NCI-H2227 (cell line): ENCODE measurements at regions not wholly inside any gene's neighbourhood (a gene's known extent, or its start where the extent isn't known, plus 50 kb on each side); places are given as distances from the start of the nearest gene placed in this dataset.
"Not testable (repeated sequence)": the region's sequence is repeated elsewhere in the genome, so short reads cannot be mapped to it uniquely, and the experiment has no call there.

Experiments used
- DNase-seq: peaks from one replicate; lab custom pipeline; 2025; ENCODE audit not compliant: unreplicated experiment; lab: John Stamatoyannopoulos, UW

DNA sequence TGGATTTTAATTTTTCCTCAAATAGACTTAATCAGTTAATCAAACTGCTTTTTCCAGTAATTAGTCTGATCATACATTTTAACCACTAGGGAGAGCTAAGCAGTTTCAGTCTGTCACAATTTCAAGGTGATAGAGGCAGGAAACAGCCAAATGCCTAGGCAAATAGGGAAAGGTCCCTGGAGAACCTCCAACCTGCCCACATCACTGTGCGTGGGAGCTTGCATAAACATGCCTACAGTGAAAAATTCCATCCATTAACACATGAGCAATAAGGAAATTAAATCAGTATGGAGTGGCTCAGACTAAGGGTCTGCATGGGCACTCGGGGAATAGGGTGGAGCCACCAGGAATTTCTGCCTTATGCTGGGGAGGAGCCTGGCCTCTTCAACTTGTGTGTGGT, 74.6 kb downstream of the AASDHPPT start:
- no peak for DNase-seq

DNA sequence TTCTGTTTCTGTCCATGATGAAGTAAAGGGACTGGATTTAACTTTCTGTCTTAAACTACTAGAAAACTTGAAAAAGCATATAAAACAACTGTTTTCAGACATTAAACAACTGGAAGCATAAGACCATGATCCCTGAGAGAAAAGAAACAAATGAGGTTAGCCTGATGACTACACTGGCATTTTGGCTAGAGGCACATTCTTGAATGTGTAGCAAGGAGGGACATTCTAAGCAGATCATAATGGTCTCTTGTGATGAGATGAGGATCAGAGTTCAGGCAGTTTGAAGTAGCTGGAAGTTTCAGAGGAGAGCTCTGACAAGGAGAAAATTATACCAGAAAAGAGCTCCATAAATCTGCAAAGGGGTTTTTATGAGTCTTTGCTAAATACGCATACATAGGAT, 75.4 kb downstream of the AASDHPPT start:
- no peak for DNase-seq

DNA sequence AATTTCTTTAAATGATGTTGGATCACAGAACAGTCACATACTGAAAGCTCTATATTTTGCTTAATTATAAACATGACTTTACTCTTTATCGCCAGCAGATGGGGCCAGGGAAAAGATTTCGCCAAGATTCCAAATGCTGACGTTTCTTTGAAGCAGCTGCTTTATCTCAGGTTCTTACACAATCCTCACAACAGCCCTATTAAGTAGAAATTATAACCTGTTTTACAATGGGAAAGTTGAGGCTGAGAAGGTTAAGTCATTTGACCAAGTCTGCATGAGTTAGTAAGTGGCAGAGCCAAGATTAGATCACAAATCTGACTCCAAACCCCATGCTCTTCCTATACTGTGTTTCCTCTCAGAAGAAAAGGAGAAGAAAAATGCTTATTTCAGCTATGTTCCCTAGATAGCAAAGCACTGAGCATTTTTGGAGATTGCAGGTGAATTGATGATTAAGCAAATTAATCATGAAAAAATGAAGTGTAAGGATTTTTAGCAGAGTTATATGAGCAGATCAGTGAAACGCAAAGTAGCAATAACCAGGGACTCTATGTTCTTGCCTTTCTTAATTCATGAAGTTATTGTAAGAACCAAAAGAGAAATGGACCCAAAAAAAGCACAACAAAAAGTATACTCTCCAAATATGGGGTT, 79.0 kb downstream of the AASDHPPT start:
- DNase-seq = peak; percentile 14

DNA sequence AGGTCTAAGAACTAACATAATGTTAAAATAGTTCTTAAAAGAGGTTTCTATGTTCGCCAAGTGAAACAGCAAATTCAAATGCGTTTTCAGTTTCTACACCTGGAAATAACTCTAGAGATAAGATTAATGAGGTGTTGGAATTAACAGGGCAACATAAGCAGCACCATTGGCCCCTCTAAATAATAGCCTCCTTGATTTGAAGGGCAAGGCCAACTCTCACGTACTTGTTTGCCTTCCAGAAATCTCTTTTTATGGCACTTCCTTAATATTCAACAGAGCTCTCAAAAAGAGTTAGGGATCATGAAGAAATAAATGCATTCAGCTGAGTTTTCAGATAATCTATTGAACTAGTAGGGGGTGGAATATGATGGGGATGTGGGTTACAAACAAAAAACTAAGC, 80.9 kb downstream of the AASDHPPT start:
- no peak for DNase-seq

DNA sequence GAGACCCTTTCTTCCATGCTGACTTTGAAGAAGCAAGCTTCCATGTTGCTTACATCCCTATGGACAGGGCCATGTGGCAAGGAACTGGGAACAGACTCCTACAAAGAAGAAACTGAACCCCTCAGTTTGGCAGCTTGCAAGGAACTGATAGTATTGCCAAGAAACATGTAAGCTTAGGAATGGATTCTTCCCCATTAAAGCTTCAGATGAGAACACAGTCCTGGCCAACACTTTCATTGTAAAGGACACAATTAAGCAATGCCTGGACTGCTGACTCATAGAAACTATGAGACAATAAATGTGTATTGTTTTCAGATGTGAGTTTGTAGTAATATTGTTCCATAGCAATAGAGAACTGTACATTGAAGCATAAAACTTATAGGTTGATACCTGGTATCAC, 82.4 kb downstream of the AASDHPPT start:
- no peak for DNase-seq

GRCh38 chr11:106160494-106160893, 83.0 kb downstream of the AASDHPPT start:
- DNase-seq = no peak

- DNase-seq = no peak
Measured at GRCh38 chr11:106161775-106162634, 84.5 kb downstream of the AASDHPPT start.

DNA sequence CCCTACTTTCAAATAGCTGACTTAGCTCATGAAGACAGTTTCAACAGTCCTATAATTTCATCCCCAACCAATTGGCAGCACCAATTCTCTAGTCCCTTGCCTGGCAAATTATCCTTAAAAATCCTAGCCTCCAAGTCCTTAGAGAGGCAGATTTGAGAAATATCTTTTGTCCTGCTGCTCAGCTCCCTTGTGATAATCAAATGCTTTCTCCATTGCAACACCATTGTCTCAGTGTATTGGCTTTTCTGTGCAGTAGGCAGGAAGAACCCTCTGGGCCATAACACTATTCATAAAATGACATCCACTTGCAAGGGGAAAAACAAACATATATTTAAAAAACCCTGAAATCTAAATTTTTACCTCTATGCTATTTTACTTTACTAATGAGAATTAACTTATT, 89.6 kb downstream of the AASDHPPT start:
- no peak for DNase-seq

GRCh38 chr11:106172386-106172991, 95.0 kb downstream of the AASDHPPT start:
- DNase-seq = no peak

GRCh38 chr11:106173291-106173690, 95.8 kb downstream of the AASDHPPT start:
- DNase-seq = no peak

DNA sequence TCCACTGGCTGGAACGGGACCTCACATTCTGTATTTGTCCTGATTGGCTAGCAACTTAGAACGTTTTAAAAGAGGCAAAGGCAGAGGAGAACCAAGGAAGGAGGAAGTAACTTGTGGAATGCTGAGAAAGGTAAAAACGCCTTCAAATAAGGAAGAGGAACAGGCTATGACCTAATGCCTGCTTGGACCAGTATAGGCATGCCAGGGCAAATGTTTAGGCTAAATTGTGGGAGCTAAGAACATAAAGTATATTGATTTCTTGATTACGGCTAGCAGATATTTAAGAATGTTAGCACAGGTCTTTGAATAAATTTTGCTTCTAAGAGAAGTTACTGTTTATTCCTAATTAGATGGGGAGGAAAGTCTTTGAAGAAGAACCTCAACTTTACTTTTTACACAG, 96.5 kb downstream of the AASDHPPT start:
- DNase-seq = not testable (repeated sequence)

- DNase-seq = no peak
Measured at GRCh38 chr11:106176817-106177216, 99.4 kb downstream of the AASDHPPT start.

- DNase-seq = no peak
Measured at GRCh38 chr11:106177311-106177710, 99.8 kb downstream of the AASDHPPT start.

DNA sequence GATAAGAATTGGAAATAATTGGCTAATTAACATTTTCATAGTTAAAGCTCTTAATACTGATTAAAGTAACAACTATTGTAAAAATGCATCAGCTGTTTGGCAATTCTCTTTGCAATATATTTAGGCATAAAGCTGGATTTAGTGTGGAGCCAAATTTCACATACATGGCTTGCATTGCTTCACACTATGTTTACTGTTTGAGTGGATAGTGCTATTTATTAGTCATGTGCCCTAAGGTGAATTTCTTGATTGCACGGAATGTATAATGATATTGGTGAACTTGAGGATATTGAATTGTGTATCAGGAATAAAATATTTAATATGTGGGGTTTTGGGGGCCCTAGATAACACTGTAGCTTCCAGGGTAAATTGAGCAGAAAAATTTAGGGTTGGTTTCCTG, 100.9 kb downstream of the AASDHPPT start:
- DNase-seq = no peak

DNA sequence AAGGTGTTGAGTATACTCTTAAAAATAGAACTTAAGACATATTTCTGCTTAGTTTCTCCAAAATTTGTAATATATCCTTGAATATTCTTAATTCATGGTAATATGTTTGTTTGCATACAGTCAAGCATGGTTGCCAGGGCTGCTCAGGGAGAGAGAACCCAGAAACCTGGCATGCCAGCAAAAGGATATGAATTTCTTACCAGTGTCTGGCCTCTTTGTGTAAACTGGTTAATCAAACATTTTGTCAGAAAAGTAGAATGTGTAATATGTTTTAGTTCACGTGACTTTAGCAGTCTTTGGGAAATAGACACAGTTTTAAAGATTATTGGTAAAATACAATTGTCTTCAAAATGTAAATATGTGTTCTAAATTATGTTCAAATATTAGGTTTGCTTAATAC, 101.6 kb downstream of the AASDHPPT start:
- no peak for DNase-seq

GRCh38 chr11:106186630-106187029, 109.2 kb downstream of the AASDHPPT start:
- peak; percentile 13 for DNase-seq

GRCh38 chr11:106187860-106188456, 110.5 kb downstream of the AASDHPPT start:
- DNase-seq = no peak

DNA sequence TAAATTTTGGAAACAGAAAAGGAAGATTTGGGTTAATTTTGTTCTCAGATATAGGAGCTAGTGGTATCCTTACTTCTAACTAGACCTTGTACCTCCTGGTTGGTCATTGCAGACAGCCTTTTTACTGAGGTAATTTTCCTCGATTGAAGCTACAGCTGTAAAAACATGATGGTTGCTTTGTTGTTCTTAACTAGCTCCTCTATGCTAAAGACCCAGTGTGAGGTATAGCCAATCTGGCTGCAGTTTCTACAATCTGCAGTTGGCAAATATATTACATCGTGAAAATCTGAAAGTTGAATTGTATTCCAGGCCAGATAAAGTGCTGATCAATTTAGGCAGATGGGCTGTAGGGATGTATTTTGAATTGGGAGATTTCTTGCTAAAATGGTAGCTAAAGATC, 116.5 kb downstream of the AASDHPPT start:
- DNase-seq = no peak

DNA sequence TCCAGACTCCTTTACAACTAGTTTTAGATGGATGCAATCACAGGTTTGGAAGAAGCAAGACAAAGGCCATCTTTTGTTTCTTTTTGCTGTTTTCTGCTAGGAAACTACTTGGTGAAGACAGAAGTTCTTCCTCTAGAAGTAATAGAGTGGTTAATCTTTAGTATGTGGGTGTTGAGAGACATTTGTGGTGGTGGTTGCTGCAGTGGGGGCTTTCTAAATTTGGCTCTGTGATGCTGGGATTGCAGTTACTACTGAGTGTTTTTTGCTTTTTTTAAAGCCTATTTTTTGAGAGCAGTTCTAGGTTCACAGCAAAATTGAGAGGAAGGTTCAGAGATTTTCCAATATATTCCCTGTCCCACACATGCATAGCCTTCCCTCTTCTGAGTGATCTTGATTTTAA, 120.0 kb downstream of the AASDHPPT start:
- no peak for DNase-seq

GRCh38 chr11:106202935-106203620, 125.6 kb downstream of the AASDHPPT start:
- DNase-seq = no peak

DNA sequence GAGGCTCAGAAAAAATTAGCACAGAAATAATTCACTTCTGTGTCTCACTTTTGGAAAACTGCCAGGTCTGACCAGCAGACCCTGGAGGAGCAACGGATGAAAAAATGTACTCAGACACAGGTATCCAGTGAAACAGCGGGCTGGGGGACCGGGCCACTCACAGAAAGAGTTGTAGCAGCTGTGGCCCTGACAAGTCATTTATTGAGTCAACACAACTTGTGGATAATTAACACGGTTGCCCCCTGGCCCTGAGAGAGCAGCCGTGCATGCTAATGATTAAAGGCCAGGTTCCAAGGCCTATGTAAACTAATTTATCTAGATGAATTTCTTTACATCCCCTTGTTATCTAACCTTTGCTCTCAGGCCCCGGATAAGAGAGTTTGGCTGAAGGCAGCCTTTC, 131.3 kb downstream of the AASDHPPT start:
- DNase-seq = no peak
